ENCODE measurements at regions not wholly inside any gene's neighbourhood (a gene's known extent, or its start where the extent isn't known, plus 50 kb on each side); places are given as distances from the start of the nearest gene placed in this dataset.

- TF ChIP-seq CTCF (IDR thresholded peaks at IDR 0.05; ENCODE audit: low read length) (no peak), EZH2phosphoT487 (IDR thresholded peaks at IDR 0.05; ENCODE audit: low read length) (no peak), EZH2 (optimal IDR thresholded peaks at IDR 0.05; ENCODE audit: low read depth, low read length) (no peak)
Observed at GRCh38 chr10:28480628-28480965, 52.3 kb upstream of the WAC start.
